Inflammatory macrophage (primary cell): ENCODE measurements at regions not wholly inside any gene's neighbourhood (a gene's known extent, or its start where the extent isn't known, plus 50 kb on each side); places are given as distances from the start of the nearest gene placed in this dataset.

Experiments
- DNase-seq, 2 donors: peaks; one replicate each; pipeline ENCODE4 v3.0.0-alpha.2; 2020 to 2022

- DNase-seq = no peak
Measured at GRCh38 chr20:57964011-57964862, 254.4 kb upstream of the PMEPA1 start.

- DNase-seq = no peak
Measured at GRCh38 chr20:57960803-57961575, 251.2 kb upstream of the PMEPA1 start.

GRCh38 chr20:57959589-57959988 lies 249.8 kb upstream of the PMEPA1 start:
- no peak for DNase-seq

GRCh38 chr20:57959018-57959417 lies 249.2 kb upstream of the PMEPA1 start:
- DNase-seq = no peak

GRCh38 chr20:57958050-57958420 lies 248.2 kb upstream of the PMEPA1 start:
- DNase-seq = no peak

- no peak for DNase-seq
Measured at GRCh38 chr20:57957411-57958049, 247.7 kb upstream of the PMEPA1 start.

- no peak for DNase-seq
Measured at GRCh38 chr20:57953638-57954037, 243.8 kb upstream of the PMEPA1 start.

GRCh38 chr20:57952136-57952535 lies 242.3 kb upstream of the PMEPA1 start:
- no peak for DNase-seq

GRCh38 chr20:57951549-57951948 lies 241.7 kb upstream of the PMEPA1 start:
- DNase-seq = no peak

GRCh38 chr20:57950764-57951485 lies 241.1 kb upstream of the PMEPA1 start:
- DNase-seq = no peak

GRCh38 chr20:57948180-57948955 lies 238.6 kb upstream of the PMEPA1 start:
- no peak for DNase-seq

- DNase-seq = no peak
Measured at GRCh38 chr20:57947421-57948179, 237.8 kb upstream of the PMEPA1 start.

- no peak for DNase-seq
Measured at GRCh38 chr20:57946559-57947315, 236.9 kb upstream of the PMEPA1 start.

- DNase-seq = no peak
Measured at GRCh38 chr20:57944988-57945387, 235.2 kb upstream of the PMEPA1 start.

GRCh38 chr20:57943950-57944349 lies 234.1 kb upstream of the PMEPA1 start:
- no peak for DNase-seq

GRCh38 chr20:57943291-57943690 lies 233.5 kb upstream of the PMEPA1 start:
- DNase-seq = no peak

GRCh38 chr20:57941604-57942381 lies 232.0 kb upstream of the PMEPA1 start:
- DNase-seq = no peak

- DNase-seq = no peak
Measured at GRCh38 chr20:57940868-57941522, 231.2 kb upstream of the PMEPA1 start.

- DNase-seq = no peak
Measured at GRCh38 chr20:57940376-57940775, 230.6 kb upstream of the PMEPA1 start.
